Testis (tissue), 2 donors: ENCODE measurements at regions not wholly inside any gene's neighbourhood (a gene's known extent, or its start where the extent isn't known, plus 50 kb on each side); places are given as distances from the start of the nearest gene placed in this dataset.

Source experiments
- DNase-seq: peaks from one replicate; pipeline ENCODE4 v3.0.0-alpha.2; 2019
- H3K27ac ChIP-seq, 2 donors: fragments of 200-600 bp; sonication (generic); one replicate each; pipeline ENCODE4 v1.5.1; 2019
- H3K27me3 ChIP-seq: fragments of 200-600 bp; sonication (generic); one replicate; pipeline ENCODE4 v1.5.1; 2019
- H3K36me3 ChIP-seq: fragments of 200-600 bp; sonication (generic); one replicate; pipeline ENCODE4 v1.5.1; 2017; ENCODE audit warnings: low read depth; ENCODE audit errors: missing control alignments
- H3K4me1 ChIP-seq: fragments of 200-600 bp; sonication (generic); one replicate; pipeline ENCODE4 v1.5.1; 2019
- H3K4me3 ChIP-seq, 2 donors: fragments of 200-600 bp; sonication (generic); one replicate each; pipeline ENCODE4 v1.5.1; 2017 to 2019
- H3K9me3 ChIP-seq: fragments of 200-600 bp; sonication (generic); one replicate; pipeline ENCODE4 v1.5.1; 2017
- POLR2A ChIP-seq: fragments of 450-650 bp; IDR thresholded peaks from one replicate; pipeline ENCODE4 v1.6.1; 2017; ENCODE audit warnings: antibody characterized with exemption, mild to moderate bottlenecking, moderate library complexity
- WGBS, 2 donors: methylation state at CpG; one replicate each; pipeline ENCODE4 v1.1.5; 2018; 5-methylcytosine and 5-hydroxymethylcytosine counted together
- intact Hi-C: fragments of 100-400 bp; cut with DNase I; formaldehyde crosslinking; loops from one replicate; pipeline ENCODE4 v1.15.1; 2023; ENCODE audit warnings: low total_unique reads
- TF ChIP-seq, protein P1 (sequence below), 3 experiments: fragments of 450-650 bp in 2 of 3; fragments of 200-600 bp in 1 of 3; sonication (generic) in 1 of 3; IDR thresholded peaks; one replicate each; pipeline ENCODE4 v1.5.1; 2016 to 2019; ENCODE audit warnings: antibody characterized with exemption in 3 of 3, mild to moderate bottlenecking in 2 of 3, moderate library complexity in 1 of 3

DNA sequence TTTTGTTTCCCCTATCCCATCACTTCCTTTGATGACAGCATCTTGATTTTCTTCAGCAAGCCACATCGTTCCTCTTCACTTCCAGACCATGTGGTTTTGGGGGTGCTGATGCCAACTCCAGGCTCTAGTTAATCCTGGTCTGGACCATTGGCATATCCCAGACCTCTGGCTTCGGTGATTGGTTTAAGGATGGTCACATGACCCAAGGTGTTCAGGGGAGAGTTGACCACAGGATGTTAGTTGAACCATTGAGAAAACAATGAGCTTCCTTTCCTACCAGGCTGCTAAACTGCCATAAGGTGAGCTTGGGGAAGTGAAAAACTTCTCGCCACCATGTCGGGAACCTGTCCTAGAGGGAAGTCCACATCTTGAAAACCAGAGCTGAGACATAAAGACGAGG is 60.9 kb upstream of the TLR3 start:
- intact Hi-C loops, result no loop called here
- Histone ChIP-seq H3K27ac (no peak overlapping the region), H3K27me3 (no peaks in the 10 kb centered on the region), H3K9me3 (no peaks in the 10 kb centered on the region), H3K4me1 (no peaks in the 10 kb centered on the region), H3K36me3 (no peaks in the 10 kb centered on the region), H3K4me3 (no peak overlapping the region)
- TF ChIP-seq POLR2A, result no peak
- no peak for DNase-seq
- 79 to 91% methylated on average over 5 of the region's 5 CpGs for WGBS, 2 donors

DNA sequence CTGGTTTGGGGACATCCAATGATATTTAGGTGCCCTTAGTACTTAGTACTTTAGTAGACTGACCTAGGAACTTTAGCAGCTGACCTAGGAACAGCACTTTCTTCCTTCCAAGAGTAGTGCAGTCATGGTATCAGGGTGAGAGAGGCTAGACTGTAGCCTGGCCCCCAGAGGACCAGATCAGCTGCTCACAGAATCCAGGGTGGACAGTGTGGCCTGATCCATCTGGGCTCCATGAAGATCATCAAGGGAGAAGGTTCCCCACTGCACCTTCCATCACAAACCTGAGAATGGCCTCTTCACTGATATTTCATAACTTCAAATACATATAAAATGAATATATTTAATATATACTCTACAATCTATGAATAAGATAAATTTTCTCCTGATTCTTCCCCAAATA is 59.0 kb upstream of the TLR3 start:
- Histone ChIP-seq H3K27ac (no peak overlapping the region), H3K9me3 (no peaks in the 10 kb centered on the region), H3K27me3 (no peaks in the 10 kb centered on the region), H3K36me3 (no peaks in the 10 kb centered on the region), H3K4me1 (no peaks in the 10 kb centered on the region), H3K4me3 (no peak overlapping the region)
- TF ChIP-seq, protein P1, sequence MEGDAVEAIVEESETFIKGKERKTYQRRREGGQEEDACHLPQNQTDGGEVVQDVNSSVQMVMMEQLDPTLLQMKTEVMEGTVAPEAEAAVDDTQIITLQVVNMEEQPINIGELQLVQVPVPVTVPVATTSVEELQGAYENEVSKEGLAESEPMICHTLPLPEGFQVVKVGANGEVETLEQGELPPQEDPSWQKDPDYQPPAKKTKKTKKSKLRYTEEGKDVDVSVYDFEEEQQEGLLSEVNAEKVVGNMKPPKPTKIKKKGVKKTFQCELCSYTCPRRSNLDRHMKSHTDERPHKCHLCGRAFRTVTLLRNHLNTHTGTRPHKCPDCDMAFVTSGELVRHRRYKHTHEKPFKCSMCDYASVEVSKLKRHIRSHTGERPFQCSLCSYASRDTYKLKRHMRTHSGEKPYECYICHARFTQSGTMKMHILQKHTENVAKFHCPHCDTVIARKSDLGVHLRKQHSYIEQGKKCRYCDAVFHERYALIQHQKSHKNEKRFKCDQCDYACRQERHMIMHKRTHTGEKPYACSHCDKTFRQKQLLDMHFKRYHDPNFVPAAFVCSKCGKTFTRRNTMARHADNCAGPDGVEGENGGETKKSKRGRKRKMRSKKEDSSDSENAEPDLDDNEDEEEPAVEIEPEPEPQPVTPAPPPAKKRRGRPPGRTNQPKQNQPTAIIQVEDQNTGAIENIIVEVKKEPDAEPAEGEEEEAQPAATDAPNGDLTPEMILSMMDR (IDR thresholded peaks at IDR 0.05), result no peak
- TF ChIP-seq POLR2A, result no peak
- DNase-seq, result no peak
- intact Hi-C loops, result no loop called here

DNA sequence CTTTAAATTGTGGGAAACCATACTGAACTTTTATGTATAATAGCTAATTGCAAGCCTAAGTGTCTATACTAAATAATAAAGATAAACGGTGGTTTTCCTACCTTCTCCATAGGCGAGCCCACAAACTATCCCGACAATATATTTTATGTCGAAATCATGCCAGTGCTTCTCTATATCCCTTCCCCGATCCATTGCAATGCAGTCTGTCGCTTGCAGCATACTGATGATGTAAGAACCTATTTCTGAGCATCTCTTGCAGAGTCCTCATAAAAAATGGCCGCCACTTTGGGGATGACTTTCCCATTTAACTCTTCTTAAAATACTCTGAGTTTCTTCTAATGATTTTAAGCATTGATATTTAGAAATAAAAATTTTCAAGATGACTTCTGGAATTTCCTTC is 58.1 kb upstream of the TLR3 start:
- 88 to 96% methylated on average over 7 of the region's 7 CpGs for WGBS, 2 donors
- Histone ChIP-seq H3K27me3 (no peaks in the 10 kb centered on the region), H3K36me3 (no peaks in the 10 kb centered on the region), H3K4me1 (no peaks in the 10 kb centered on the region), H3K27ac (no peak overlapping the region), H3K9me3 (no peaks in the 10 kb centered on the region), H3K4me3 (no peak overlapping the region)
- DNase-seq, result no peak
- intact Hi-C loops, result no loop called here
- TF ChIP-seq, protein P1 (IDR thresholded peaks at IDR 0.05), result no peak
- no peak for TF ChIP-seq POLR2A

DNA sequence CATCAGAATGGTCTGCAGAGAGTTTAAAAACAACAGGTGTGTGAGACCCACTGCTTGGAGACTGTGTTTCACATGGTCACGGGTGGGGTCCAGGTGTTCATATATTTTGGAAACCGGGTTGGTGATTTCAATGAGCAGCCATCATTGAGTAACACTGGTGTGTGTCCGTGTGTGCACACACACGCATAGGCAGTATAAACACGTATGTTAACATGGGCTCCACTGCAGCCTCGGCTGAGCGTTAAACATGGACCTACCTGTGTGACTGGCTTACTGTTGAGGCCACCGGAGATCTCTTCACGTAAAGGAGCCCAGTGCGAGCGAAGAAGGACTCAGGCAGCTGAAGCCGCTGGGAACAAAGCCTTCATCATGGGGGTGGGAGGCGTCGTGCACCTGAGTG is 56.9 kb upstream of the TLR3 start:
- Histone ChIP-seq H3K4me1 (peaks cover under 1% of the 10 kb centered on the region), H3K4me3 (no peak overlapping the region), H3K9me3 (no peaks in the 10 kb centered on the region), H3K27me3 (no peaks in the 10 kb centered on the region), H3K27ac (no peak overlapping the region), H3K36me3 (no peaks in the 10 kb centered on the region)
- intact Hi-C loops, result no loop called here
- TF ChIP-seq, protein P1 (IDR thresholded peaks at IDR 0.05), result no peak
- TF ChIP-seq POLR2A, result no peak
- DNase-seq, result no peak
- 94 to 95% methylated on average over 14 of the region's 14 CpGs for WGBS, 2 donors

DNA sequence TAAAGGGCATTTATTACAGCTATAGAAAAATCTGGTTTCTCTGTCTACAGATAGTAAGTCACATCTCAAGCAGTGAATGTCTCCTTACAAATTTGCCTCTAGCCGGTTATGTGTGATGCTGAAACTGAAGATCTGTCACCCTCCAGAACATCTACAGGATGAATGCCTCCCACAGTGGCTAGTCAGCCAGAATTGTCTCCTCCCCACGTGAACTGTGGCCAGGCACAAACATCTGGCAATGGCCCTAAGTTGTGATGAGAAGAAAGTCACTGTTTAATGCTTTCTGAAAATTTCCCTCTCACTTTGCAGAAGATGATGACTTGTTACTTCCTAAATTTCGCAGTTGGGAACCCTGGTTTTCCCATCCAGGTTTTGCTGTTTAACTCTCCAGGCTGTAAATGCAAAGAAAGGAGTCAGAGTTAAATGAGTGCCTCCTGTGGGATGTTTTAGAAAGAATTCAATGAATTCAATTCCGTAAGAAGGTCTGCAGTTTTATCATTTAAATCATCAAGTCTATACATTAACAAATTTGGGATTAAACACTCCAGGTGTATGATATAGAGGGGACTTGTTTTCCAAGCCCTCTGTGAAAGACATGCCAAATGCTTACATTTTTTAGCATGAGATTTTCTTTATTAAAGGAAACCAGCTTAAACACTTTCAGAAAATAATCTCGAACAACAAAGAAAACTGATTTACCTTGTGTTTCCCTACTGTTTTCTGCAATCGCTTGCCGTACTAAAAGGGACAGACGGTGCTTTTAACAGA is 55.4 kb upstream of the TLR3 start:
- H3K36me3 ChIP-seq, result no peaks in the 10 kb centered on the region
- 66 to 81% methylated on average over 8 of the region's 8 CpGs for WGBS, 2 donors
- no peaks in the 10 kb centered on the region for H3K9me3 ChIP-seq
- no peak for TF ChIP-seq POLR2A
- TF ChIP-seq, protein P1 (IDR thresholded peaks at IDR 0.05), result no peak
- H3K4me1 ChIP-seq, result peaks cover 5% of the 10 kb centered on the region
- no peak overlapping the region for H3K27ac ChIP-seq
- H3K27me3 ChIP-seq, result no peaks in the 10 kb centered on the region
- H3K4me3 ChIP-seq, result no peak overlapping the region
- intact Hi-C loops, result no loop called here
- no peak for DNase-seq
